PFSK-1 (cell line): ENCODE measurements at regions not wholly inside any gene's neighbourhood (a gene's known extent, or its start where the extent isn't known, plus 50 kb on each side); places are given as distances from the start of the nearest gene placed in this dataset.

ENCODE experiments used
- FOXP2 ChIP-seq: optimal IDR thresholded peaks from 2 replicates; pipeline ENCODE3; 2011; ENCODE audit warnings: borderline replicate concordance, control low read depth, inconsistent platforms; ENCODE audit not compliant: insufficient read depth; ENCODE audit errors: extremely low read length, extremely low read depth
- POLR2AphosphoS5 ChIP-seq: IDR thresholded peaks from 2 replicates; pipeline ENCODE4 v1.6.1; 2012; ENCODE audit warnings: low read depth, mild to moderate bottlenecking, control low read depth, low read length, moderate library complexity
- SIN3A ChIP-seq: IDR thresholded peaks from 2 replicates; pipeline ENCODE4 v1.6.1; 2012; ENCODE audit warnings: mild to moderate bottlenecking, low read length, moderate library complexity, borderline replicate concordance; ENCODE audit not compliant: insufficient read depth
- TAF1 ChIP-seq: IDR thresholded peaks from 2 replicates; pipeline ENCODE4 v1.6.1; 2012; ENCODE audit warnings: low read length, control low read depth, borderline replicate concordance; ENCODE audit not compliant: insufficient read depth
- TF ChIP-seq, protein P1 (sequence below), 2 experiments: IDR thresholded peaks; 2 replicates each; pipeline versions ENCODE4 v1.6.1 to v1.8.0; 2011 to 2012; ENCODE audit warnings: low read depth in 2 of 2, low read length in 2 of 2, control low read depth in 1 of 2, inconsistent platforms in 1 of 2, mild to moderate bottlenecking in 1 of 2, moderate library complexity in 1 of 2; ENCODE audit not compliant: insufficient read depth in 1 of 2

DNA sequence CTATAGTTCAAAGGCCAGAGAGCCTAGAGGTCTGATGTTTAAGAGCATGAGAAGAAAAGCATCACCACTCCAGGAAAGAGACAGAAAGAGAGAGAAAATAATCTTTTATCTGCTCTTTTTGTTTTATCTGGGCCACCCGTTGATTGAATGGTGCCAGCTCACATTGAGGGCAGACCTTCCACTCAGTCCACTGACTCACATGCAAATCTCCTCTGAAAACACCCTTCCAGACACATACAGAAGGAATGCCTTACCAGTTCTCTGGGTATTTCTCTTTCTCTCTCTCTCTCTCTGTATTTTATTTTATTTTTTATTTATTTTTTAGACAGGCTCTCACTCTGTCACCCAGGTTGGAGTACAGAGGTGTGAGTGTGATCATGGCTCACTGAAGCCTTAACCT lies 252.5 kb downstream of the DTHD1 start:
- TF ChIP-seq SIN3A (no peak), TAF1 (no peak), POLR2AphosphoS5 (no peak), FOXP2 (no peak)
- TF ChIP-seq, protein P1, sequence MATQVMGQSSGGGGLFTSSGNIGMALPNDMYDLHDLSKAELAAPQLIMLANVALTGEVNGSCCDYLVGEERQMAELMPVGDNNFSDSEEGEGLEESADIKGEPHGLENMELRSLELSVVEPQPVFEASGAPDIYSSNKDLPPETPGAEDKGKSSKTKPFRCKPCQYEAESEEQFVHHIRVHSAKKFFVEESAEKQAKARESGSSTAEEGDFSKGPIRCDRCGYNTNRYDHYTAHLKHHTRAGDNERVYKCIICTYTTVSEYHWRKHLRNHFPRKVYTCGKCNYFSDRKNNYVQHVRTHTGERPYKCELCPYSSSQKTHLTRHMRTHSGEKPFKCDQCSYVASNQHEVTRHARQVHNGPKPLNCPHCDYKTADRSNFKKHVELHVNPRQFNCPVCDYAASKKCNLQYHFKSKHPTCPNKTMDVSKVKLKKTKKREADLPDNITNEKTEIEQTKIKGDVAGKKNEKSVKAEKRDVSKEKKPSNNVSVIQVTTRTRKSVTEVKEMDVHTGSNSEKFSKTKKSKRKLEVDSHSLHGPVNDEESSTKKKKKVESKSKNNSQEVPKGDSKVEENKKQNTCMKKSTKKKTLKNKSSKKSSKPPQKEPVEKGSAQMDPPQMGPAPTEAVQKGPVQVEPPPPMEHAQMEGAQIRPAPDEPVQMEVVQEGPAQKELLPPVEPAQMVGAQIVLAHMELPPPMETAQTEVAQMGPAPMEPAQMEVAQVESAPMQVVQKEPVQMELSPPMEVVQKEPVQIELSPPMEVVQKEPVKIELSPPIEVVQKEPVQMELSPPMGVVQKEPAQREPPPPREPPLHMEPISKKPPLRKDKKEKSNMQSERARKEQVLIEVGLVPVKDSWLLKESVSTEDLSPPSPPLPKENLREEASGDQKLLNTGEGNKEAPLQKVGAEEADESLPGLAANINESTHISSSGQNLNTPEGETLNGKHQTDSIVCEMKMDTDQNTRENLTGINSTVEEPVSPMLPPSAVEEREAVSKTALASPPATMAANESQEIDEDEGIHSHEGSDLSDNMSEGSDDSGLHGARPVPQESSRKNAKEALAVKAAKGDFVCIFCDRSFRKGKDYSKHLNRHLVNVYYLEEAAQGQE (IDR thresholded peaks at IDR 0.05; ENCODE audit: insufficient read depth in 1 of 2, low read depth in 2 of 2, low read length in 2 of 2), result no peak
